ENCODE measurements at regions not wholly inside any gene's neighbourhood (a gene's known extent, or its start where the extent isn't known, plus 50 kb on each side); places are given as distances from the start of the nearest gene placed in this dataset.

DNA sequence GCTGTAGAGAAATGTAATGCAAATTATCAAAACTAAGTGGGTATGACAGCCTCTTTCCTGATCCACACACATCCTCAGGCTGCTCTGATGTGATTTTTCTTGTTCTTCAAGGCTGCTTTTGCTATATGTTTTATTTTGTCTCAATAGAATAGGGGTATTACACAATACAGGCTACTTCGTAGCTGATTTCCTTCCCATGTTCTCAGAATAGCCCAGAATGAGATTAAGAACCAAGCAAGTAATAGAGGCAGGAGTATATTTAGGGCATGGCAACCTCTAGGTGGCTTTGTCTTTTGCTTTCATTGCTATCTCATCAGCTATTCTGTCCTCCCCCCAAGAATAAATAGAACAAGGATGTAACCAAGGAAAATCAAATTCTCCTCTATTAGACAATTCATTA is 241.8 kb downstream of the ALDH8A1 start:
- H3K9me3 ChIP-seq, result no peaks in the 10 kb centered on the region
- 55 to 71% methylated on average over 1 of the region's 1 CpG for WGBS, 2 donors (ENCODE audit: low coverage in 1 of 2)
- in situ Hi-C loops (cut with MboI; ENCODE audit: low pct_ligation_motif_present in 1 of 4, low pct_unique_long_range_greater_than_20kb in 1 of 4, low sequenced_read_pairs in 3 of 4) (no loop called here), intact Hi-C loops (cut with DNase I; ENCODE audit: low total_unique reads) (no loop called here)
- no peaks in the 10 kb centered on the region for H3K27me3 ChIP-seq
- H3K36me3 ChIP-seq, result no peaks in the 10 kb centered on the region
- peak overlapping the region in 3 of 4 donors; percentile 46 to 68 (median 54) for H3K27ac ChIP-seq
- TF ChIP-seq POLR2AphosphoS5 (IDR thresholded peaks at IDR 0.05), result no peak
- no peak for TF ChIP-seq POLR2A (IDR thresholded peaks at IDR 0.05)
- TF ChIP-seq, protein P1, sequence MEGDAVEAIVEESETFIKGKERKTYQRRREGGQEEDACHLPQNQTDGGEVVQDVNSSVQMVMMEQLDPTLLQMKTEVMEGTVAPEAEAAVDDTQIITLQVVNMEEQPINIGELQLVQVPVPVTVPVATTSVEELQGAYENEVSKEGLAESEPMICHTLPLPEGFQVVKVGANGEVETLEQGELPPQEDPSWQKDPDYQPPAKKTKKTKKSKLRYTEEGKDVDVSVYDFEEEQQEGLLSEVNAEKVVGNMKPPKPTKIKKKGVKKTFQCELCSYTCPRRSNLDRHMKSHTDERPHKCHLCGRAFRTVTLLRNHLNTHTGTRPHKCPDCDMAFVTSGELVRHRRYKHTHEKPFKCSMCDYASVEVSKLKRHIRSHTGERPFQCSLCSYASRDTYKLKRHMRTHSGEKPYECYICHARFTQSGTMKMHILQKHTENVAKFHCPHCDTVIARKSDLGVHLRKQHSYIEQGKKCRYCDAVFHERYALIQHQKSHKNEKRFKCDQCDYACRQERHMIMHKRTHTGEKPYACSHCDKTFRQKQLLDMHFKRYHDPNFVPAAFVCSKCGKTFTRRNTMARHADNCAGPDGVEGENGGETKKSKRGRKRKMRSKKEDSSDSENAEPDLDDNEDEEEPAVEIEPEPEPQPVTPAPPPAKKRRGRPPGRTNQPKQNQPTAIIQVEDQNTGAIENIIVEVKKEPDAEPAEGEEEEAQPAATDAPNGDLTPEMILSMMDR (IDR thresholded peaks at IDR 0.05), result no peak
- no peak for TF ChIP-seq EP300 (IDR thresholded peaks at IDR 0.05; ENCODE audit: low read depth)
- H3K4me1 ChIP-seq, result peaks cover 0 to 11% (median 8%) of the 10 kb centered on the region in 4 donors
- no peak overlapping the region for H3K4me3 ChIP-seq
- no peak for DNase-seq

DNA sequence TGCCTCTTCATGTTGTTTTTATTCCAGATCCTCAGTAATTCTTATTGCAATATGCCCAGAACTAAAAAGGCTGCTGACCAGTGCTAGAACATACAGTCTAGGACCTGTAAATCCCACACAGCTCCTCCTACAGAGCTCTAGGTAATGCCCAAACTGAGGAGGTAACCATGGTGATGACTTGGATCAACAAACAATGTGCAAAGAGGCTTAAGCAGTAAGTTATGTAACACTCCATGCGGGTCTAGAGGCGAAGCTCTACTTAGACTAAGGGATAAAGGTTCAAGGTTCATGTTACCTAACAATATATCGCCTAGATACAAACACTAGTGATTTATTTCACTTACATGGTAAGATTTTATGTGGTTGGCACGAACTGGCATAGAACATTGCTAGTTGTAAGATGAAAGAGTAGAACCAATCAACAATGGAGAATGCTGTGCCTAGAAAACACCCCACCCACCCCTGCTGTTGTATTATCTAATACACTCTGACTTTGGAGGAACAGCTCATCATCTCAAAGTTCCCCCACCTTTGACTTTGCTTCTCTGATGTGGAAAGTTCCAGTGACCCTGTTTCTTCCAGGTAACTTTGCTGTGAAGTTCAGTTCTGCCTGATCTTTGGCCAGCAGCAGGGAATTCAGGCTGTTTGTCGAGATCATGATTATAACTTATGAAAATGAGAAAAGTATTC is 242.4 kb downstream of the ALDH8A1 start:
- Histone ChIP-seq H3K27me3 (no peaks in the 10 kb centered on the region), H3K36me3 (no peaks in the 10 kb centered on the region), H3K27ac (peak overlapping the region in 3 of 4 donors; percentile 46 to 68 (median 54)), H3K4me3 (no peak overlapping the region), H3K9me3 (no peaks in the 10 kb centered on the region), H3K4me1 (peaks cover 0 to 11% (median 8%) of the 10 kb centered on the region in 4 donors)
- peak; percentile 24 for DNase-seq
- 36 to 64% methylated on average over 3 to 5 of the region's 5 CpGs for WGBS, 2 donors (ENCODE audit: low coverage in 1 of 2)
- TF ChIP-seq POLR2A (IDR thresholded peaks at IDR 0.05) (no peak), POLR2AphosphoS5 (IDR thresholded peaks at IDR 0.05) (peak in 1 of 3 donors; percentile 10), EP300 (IDR thresholded peaks at IDR 0.05; ENCODE audit: low read depth) (peak; percentile 11)
- TF ChIP-seq, protein P1 (IDR thresholded peaks at IDR 0.05), result no peak
- intact Hi-C loops (cut with DNase I; ENCODE audit: low total_unique reads) (no loop called here), in situ Hi-C loops (cut with MboI; ENCODE audit: low pct_ligation_motif_present in 1 of 4, low pct_unique_long_range_greater_than_20kb in 1 of 4, low sequenced_read_pairs in 3 of 4) (no loop called here)

DNA sequence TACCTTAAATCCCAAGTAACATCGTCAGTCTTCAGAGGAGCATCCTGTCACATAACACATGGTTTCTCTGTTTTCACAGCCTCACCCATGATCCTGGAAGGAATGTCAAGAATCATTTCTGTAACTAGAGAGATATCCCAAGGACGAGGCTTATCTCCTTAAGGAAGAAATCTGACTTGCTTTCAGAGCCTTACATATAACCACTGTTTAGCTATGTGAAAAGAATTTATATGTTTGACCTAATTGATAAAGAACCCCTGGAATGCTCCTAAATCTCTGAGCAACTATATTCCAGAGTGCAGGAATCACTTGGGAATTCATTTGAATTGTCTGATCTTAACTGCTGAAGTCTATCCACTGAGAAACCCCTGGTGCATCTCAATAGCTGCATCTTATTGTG is 243.1 kb downstream of the ALDH8A1 start:
- H3K36me3 ChIP-seq, result no peaks in the 10 kb centered on the region
- H3K9me3 ChIP-seq, result no peaks in the 10 kb centered on the region
- no peak for DNase-seq
- intact Hi-C loops (cut with DNase I; ENCODE audit: low total_unique reads), result no loop called here
- H3K27ac ChIP-seq, result peak overlapping the region in 1 of 4 donors; percentile 44
- WGBS, 2 donors (ENCODE audit: low coverage in 1 of 2), result 44 to 58% methylated on average over 2 of the region's 2 CpGs
- H3K4me3 ChIP-seq, result no peak overlapping the region
- no peak for TF ChIP-seq EP300 (IDR thresholded peaks at IDR 0.05; ENCODE audit: low read depth)
- TF ChIP-seq, protein P1 (IDR thresholded peaks at IDR 0.05), result no peak
- no peak for TF ChIP-seq POLR2A (IDR thresholded peaks at IDR 0.05)
- TF ChIP-seq POLR2AphosphoS5 (IDR thresholded peaks at IDR 0.05), result no peak
- no peaks in the 10 kb centered on the region for H3K27me3 ChIP-seq
- H3K4me1 ChIP-seq, result peaks cover 0 to 11% (median 8%) of the 10 kb centered on the region in 4 donors
- in situ Hi-C loops (cut with MboI; ENCODE audit: low pct_ligation_motif_present in 1 of 4, low pct_unique_long_range_greater_than_20kb in 1 of 4, low sequenced_read_pairs in 3 of 4), result no loop called here

DNA sequence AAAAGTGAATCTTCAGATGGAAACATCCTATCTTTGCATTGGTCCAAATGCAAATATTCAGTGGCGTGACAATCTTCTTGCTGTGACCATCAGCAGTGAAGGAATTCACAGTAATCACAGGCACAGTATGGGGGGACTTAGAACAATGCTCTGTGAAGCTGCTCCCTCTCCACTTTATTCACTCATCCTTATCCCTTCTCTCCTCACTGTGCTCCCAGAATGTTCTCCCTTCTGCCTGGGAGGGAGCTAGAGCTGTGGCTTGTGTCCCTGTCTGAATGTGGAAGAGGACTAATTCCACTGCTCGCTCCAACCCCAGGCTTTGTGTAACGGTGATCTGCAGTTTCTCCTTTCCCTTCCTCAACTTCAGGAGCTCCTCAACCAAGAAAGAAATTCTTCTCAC is 243.7 kb downstream of the ALDH8A1 start:
- Histone ChIP-seq H3K4me3 (no peak overlapping the region), H3K9me3 (no peaks in the 10 kb centered on the region), H3K36me3 (no peaks in the 10 kb centered on the region), H3K27ac (no peak overlapping the region), H3K4me1 (peaks cover 0 to 11% (median 8%) of the 10 kb centered on the region in 4 donors), H3K27me3 (no peaks in the 10 kb centered on the region)
- 80 to 84% methylated on average over 2 to 3 of the region's 3 CpGs for WGBS, 2 donors (ENCODE audit: low coverage in 1 of 2)
- in situ Hi-C loops (cut with MboI; ENCODE audit: low pct_ligation_motif_present in 1 of 4, low pct_unique_long_range_greater_than_20kb in 1 of 4, low sequenced_read_pairs in 3 of 4) (no loop called here), intact Hi-C loops (cut with DNase I; ENCODE audit: low total_unique reads) (no loop called here)
- TF ChIP-seq POLR2A (IDR thresholded peaks at IDR 0.05), result no peak
- TF ChIP-seq POLR2AphosphoS5 (IDR thresholded peaks at IDR 0.05), result no peak
- no peak for TF ChIP-seq EP300 (IDR thresholded peaks at IDR 0.05; ENCODE audit: low read depth)
- TF ChIP-seq, protein P1 (IDR thresholded peaks at IDR 0.05), result no peak
- DNase-seq, result no peak

Measured in transverse colon (tissue), 4 donors.